Muscle of leg (tissue), 3 donors: ENCODE measurements at regions not wholly inside any gene's neighbourhood (a gene's known extent, or its start where the extent isn't known, plus 50 kb on each side); places are given as distances from the start of the nearest gene placed in this dataset.
A peak's percentile ranks its signal among the peaks of the same experiment; 100 is the strongest.
"Not testable (repeated sequence)": the region's sequence is repeated elsewhere in the genome, so short reads cannot be mapped to it uniquely, and the experiment has no call there.

ENCODE experiments used
- DNase-seq: peaks from one replicate; pipeline ENCODE4 v3.0.0; 2013
- H3K27ac ChIP-seq: one replicate; pipeline ENCODE4 v1.5.1; 2013; ENCODE audit warnings: mild to moderate bottlenecking, low read length, control low read depth
- H3K27me3 ChIP-seq: one replicate; pipeline ENCODE4 v1.6.1; 2013; ENCODE audit warnings: low read length; ENCODE audit not compliant: control insufficient read depth, insufficient read depth
- H3K36me3 ChIP-seq: one replicate; pipeline ENCODE4 v1.6.1; 2013; ENCODE audit warnings: low read length; ENCODE audit not compliant: control insufficient read depth, insufficient read depth
- H3K4me1 ChIP-seq: one replicate; pipeline ENCODE4 v1.6.1; 2013; ENCODE audit warnings: low read length; ENCODE audit not compliant: control insufficient read depth, insufficient read depth
- H3K4me3 ChIP-seq: one replicate; pipeline ENCODE4 v1.5.1; 2013; ENCODE audit warnings: low read length, control low read depth
- H3K9me3 ChIP-seq: replicated peaks from 2 replicates; pipeline ENCODE4 v1.6.1; 2013; ENCODE audit warnings: low read depth, low read length; ENCODE audit not compliant: control insufficient read depth
- WGBS: methylation state at CpG from one replicate; pipeline ENCODE4 v1.1.5; 2013; ENCODE audit warnings: missing lambda C conversion rate; ENCODE audit not compliant: insufficient coverage; 5-methylcytosine and 5-hydroxymethylcytosine counted together

- no peaks in the 10 kb centered on the region for H3K4me1 ChIP-seq
- H3K9me3 ChIP-seq, result no peaks in the 10 kb centered on the region
- H3K27ac ChIP-seq, result no peak overlapping the region
- no peaks in the 10 kb centered on the region for H3K36me3 ChIP-seq
- no peaks in the 10 kb centered on the region for H3K27me3 ChIP-seq
- no peak overlapping the region for H3K4me3 ChIP-seq
- WGBS, result 83% methylated on average over 2 of the region's 6 CpGs
- DNase-seq, result no peak
Measured at GRCh38 chr21:24470852-24471251, 1136.4 kb downstream of the MRPL39 start.

DNA sequence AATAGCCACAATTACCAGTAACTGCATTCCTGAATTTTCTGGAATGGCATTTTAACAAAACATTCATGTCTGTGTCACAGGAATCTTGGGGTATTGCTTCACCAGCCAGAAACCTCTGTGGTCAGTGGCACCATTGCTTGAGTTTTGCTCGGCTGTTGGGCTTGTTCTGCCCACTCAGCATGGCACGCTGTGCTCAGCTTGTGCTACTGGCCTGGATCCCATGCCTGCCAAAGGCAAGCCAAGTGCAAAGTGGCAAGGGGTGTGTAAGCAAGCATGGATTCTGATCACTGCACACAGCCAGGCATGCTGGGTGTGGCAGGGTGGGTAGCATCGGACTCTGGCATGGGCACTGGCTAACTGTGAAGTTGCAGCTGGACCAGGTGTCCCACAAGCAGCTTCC is 1150.9 kb downstream of the MRPL39 start:
- Histone ChIP-seq H3K27ac (no peak overlapping the region), H3K27me3 (no peaks in the 10 kb centered on the region), H3K9me3 (no peaks in the 10 kb centered on the region), H3K36me3 (no peaks in the 10 kb centered on the region), H3K4me1 (no peaks in the 10 kb centered on the region), H3K4me3 (no peak overlapping the region)
- no peak for DNase-seq
- WGBS, result 88% methylated on average over 3 of the region's 3 CpGs

DNA sequence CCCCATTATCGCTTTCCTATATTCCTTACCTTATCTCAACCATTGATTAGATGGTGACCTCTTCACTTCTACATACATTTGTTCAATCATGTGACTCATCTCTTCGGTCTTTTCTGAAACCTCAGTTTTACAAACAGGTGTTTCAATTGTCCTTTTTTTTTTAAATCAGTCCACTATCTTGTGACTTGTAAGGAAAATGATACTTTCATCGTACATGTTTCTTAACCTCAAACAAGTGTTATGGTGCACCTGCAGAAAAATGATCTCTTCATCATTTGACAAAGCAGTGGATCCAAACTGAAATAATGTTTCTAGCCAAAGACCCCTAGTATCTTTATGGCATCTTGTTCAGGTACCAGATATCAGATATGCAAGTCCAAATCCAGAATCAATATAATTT is 1157.2 kb downstream of the MRPL39 start:
- no peaks in the 10 kb centered on the region for H3K36me3 ChIP-seq
- H3K27ac ChIP-seq, result no peak overlapping the region
- no peaks in the 10 kb centered on the region for H3K27me3 ChIP-seq
- WGBS, result 100% methylated on average over 1 of the region's 3 CpGs
- no peaks in the 10 kb centered on the region for H3K9me3 ChIP-seq
- no peak for DNase-seq
- no peak overlapping the region for H3K4me3 ChIP-seq
- no peaks in the 10 kb centered on the region for H3K4me1 ChIP-seq

DNA sequence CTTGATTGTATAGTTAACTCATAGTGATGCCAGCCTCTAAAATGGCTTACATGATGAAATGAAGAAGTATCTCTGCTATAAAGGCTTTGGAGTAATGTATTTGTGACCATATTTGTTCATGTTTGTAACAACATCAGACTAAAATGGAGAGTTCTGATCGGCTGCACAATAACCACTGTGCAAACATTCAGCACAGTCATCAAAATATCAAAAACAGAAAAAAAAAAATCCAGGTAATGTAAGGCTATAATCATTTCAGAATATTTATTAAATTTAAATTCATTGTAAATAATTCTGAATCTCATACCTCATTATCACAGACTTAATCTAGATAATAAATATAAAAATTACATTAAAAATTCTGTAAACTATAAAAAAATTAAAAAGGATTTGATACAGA is 1161.8 kb downstream of the MRPL39 start:
- no peak overlapping the region for H3K4me3 ChIP-seq
- no peak overlapping the region for H3K27ac ChIP-seq
- H3K4me1 ChIP-seq, result no peaks in the 10 kb centered on the region
- no CpG with 5 or more reads among the region's 1 CpG for WGBS
- no peak for DNase-seq
- H3K36me3 ChIP-seq, result no peaks in the 10 kb centered on the region
- no peaks in the 10 kb centered on the region for H3K9me3 ChIP-seq
- no peaks in the 10 kb centered on the region for H3K27me3 ChIP-seq

GRCh38 chr21:24444736-24445135 is 1162.5 kb downstream of the MRPL39 start:
- Histone ChIP-seq H3K4me1 (no peaks in the 10 kb centered on the region), H3K27ac (no peak overlapping the region), H3K36me3 (no peaks in the 10 kb centered on the region), H3K9me3 (no peaks in the 10 kb centered on the region), H3K4me3 (no peak overlapping the region), H3K27me3 (no peaks in the 10 kb centered on the region)
- DNase-seq, result no peak

DNA sequence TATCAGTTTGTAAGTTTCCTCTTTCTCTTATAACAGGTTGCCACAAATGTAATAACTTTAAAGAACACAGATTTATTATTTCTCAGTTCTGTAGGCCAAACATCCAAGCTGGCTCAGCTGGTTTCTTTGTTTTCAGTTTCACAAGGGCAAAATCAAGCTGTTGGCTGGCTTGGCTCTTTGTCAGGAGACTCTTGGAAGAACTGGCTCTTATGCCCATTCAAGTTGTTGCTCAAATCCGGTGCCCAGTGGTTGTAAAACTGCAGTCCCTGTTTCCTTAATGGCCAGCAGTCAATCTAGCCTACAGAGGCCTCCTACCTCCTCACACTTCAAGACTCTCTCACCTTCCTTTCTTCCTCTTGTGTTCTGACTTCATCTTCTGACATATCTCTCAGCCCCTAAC is 1171.0 kb downstream of the MRPL39 start:
- DNase-seq, result peak; percentile 1
- Histone ChIP-seq H3K27me3 (no peaks in the 10 kb centered on the region), H3K4me3 (no peak overlapping the region), H3K9me3 (peaks cover 3% of the 10 kb centered on the region), H3K4me1 (no peaks in the 10 kb centered on the region), H3K27ac (no peak overlapping the region), H3K36me3 (no peaks in the 10 kb centered on the region)
- 23% methylated on average over 1 of the region's 1 CpG for WGBS

DNA sequence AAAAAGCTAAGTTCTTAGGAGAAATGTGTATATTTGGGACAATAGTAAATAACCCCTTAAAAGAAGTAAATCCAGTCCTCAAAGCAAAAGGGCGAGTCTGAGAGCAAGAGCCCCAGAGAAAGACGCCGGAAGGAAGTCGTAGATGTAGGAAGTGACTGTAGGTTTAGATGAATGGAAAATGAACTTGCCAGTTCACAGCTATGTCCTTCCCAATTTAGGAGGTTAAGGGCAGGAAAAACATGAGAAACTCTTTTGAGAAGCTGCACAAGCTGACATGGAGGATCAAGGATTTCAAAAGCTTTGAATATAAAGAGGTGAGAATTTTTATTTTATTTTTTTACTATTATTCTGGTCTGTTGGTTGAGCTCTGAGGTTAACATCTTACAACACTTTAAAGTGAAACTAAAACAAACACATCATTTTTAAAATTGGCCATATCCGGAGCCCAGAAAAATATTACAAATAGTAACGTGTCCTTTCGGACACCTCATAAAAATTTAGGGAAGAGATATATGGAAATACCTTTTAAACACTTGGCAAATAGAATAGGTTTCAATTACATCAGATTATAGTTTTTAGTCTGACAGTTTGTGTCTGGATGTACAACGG is 1178.6 kb downstream of the MRPL39 start:
- no peaks in the 10 kb centered on the region for H3K27me3 ChIP-seq
- no peaks in the 10 kb centered on the region for H3K36me3 ChIP-seq
- 60% methylated on average over 1 of the region's 8 CpGs for whole genome bisulfite sequencing
- no peaks in the 10 kb centered on the region for H3K9me3 ChIP-seq
- peak overlapping the region; percentile 9 for H3K4me3 ChIP-seq
- H3K4me1 ChIP-seq, result no peaks in the 10 kb centered on the region
- peak; percentile 47 for DNase-seq
- no peak overlapping the region for H3K27ac ChIP-seq

- no peak for DNase-seq
- no peaks in the 10 kb centered on the region for H3K27me3 ChIP-seq
- no peaks in the 10 kb centered on the region for H3K4me1 ChIP-seq
- no peak overlapping the region for H3K27ac ChIP-seq
- H3K36me3 ChIP-seq, result no peaks in the 10 kb centered on the region
- no peak overlapping the region for H3K4me3 ChIP-seq
- peaks cover 4% of the 10 kb centered on the region for H3K9me3 ChIP-seq
- WGBS, result no CpG with 5 or more reads among the region's 4 CpGs
Measured at GRCh38 chr21:24424776-24425175, 1182.5 kb downstream of the MRPL39 start.

- Histone ChIP-seq H3K27me3 (no peaks in the 10 kb centered on the region), H3K36me3 (no peaks in the 10 kb centered on the region), H3K9me3 (peaks cover 9% of the 10 kb centered on the region), H3K4me3 (no peak overlapping the region), H3K4me1 (no peaks in the 10 kb centered on the region), H3K27ac (no peak overlapping the region)
- no peak for DNase-seq
Measured at GRCh38 chr21:24423546-24423945, 1183.7 kb downstream of the MRPL39 start.

DNA sequence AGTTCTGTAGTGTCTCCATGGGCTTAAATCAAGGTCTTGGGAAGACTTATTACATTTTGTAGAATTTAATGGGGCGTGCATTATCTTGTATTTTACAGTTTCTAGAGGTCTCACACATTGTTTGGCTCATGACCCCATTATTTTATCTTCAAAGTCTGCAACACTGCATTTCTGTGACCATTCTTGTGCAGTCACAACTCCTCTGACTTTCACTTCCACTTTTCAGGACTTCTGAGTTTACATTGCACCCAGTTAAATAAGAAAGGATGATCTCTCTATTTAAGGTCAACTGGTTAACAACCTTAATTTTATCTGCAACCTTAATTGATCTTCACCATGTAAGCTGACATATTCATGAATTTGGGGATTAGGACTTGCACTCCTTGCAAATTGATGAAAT is 1186.6 kb downstream of the MRPL39 start:
- Histone ChIP-seq H3K9me3 (peaks cover 9% of the 10 kb centered on the region), H3K4me3 (no peak overlapping the region), H3K4me1 (no peaks in the 10 kb centered on the region), H3K27me3 (no peaks in the 10 kb centered on the region), H3K27ac (no peak overlapping the region), H3K36me3 (no peaks in the 10 kb centered on the region)
- DNase-seq, result peak; percentile 43
- WGBS, result no CpG with 5 or more reads among the region's 1 CpG

GRCh38 chr21:24419641-24420040 is 1187.6 kb downstream of the MRPL39 start:
- not testable (repeated sequence) for H3K4me1 ChIP-seq, H3K36me3 ChIP-seq, DNase-seq, H3K27me3 ChIP-seq, H3K9me3 ChIP-seq, H3K27ac ChIP-seq, H3K4me3 ChIP-seq
